Erythroblast (primary cell): ENCODE measurements at regions not wholly inside any gene's neighbourhood (a gene's known extent, or its start where the extent isn't known, plus 50 kb on each side); places are given as distances from the start of the nearest gene placed in this dataset.

ENCODE experiments used
- GATA1 ChIP-seq: IDR thresholded peaks from 2 replicates; pipeline ENCODE4 v1.6.1; 2011; ENCODE audit warnings: low read depth, mild to moderate bottlenecking, control low read depth, low read length, moderate library complexity
- POLR2A ChIP-seq: IDR thresholded peaks from 2 replicates; pipeline ENCODE4 v1.6.1; 2011; ENCODE audit warnings: mild to moderate bottlenecking, low read length

- no peak for TF ChIP-seq POLR2A
- no peak for TF ChIP-seq GATA1
Observed at GRCh38 chr14:32005628-32006027, 71.5 kb upstream of the ARHGAP5 start.
